HCT116 (cell line): ENCODE measurements at regions not wholly inside any gene's neighbourhood (a gene's known extent, or its start where the extent isn't known, plus 50 kb on each side); places are given as distances from the start of the nearest gene placed in this dataset.
"Not testable (repeated sequence)": the region's sequence is repeated elsewhere in the genome, so short reads cannot be mapped to it uniquely, and the experiment has no call there.

Experiments used
- CTCF ChIP-seq, 3 experiments: fragments of 200-600 bp in 1 of 3; sonication (generic) in 1 of 3; IDR thresholded peaks in 2 of 3; conservative IDR thresholded peaks in 1 of 3; 2 replicates each; pipeline ENCODE4 v1.5.1; 2012 to 2017; ENCODE audit warnings: low read depth in 2 of 3, low read length in 2 of 3, antibody characterized with exemption in 1 of 3, borderline replicate concordance in 1 of 3, control low read depth in 1 of 3, mild to moderate bottlenecking in 1 of 3, mixed read lengths in 1 of 3, mixed run types in 1 of 3, moderate library complexity in 1 of 3; ENCODE audit not compliant: insufficient read depth in 1 of 3
- ELF1 ChIP-seq: IDR thresholded peaks from 2 replicates; pipeline ENCODE4 v1.6.1; 2012; ENCODE audit warnings: low read depth, borderline replicate concordance
- EZH2 ChIP-seq: fragments of 200-600 bp; sonication (generic); IDR thresholded peaks from 2 replicates; pipeline ENCODE4 v1.6.1; 2017; ENCODE audit warnings: antibody characterized with exemption, mixed run types
- EZH2phosphoT487 ChIP-seq: fragments of 200-600 bp; IDR thresholded peaks from 2 replicates; pipeline ENCODE4 v1.6.1; 2018; ENCODE audit warnings: antibody characterized with exemption, borderline replicate concordance
- FOSL1 ChIP-seq: IDR thresholded peaks from 2 replicates; pipeline ENCODE4 v1.6.1; 2012; ENCODE audit warnings: low read depth
- JUND ChIP-seq: IDR thresholded peaks from 2 replicates; pipeline ENCODE4 v1.6.1; 2012
- MAX ChIP-seq: IDR thresholded peaks from 2 replicates; pipeline ENCODE4 v1.6.1; 2012
- POLR2A ChIP-seq: IDR thresholded peaks from 2 replicates; pipeline ENCODE4 v1.7.0; 2011; ENCODE audit warnings: borderline replicate concordance; ENCODE audit not compliant: insufficient read depth, insufficient read length; ENCODE audit errors: extremely low read depth
- RAD21 ChIP-seq: IDR thresholded peaks from 2 replicates; pipeline ENCODE4 v1.6.1; 2012; ENCODE audit warnings: low read depth, mild to moderate bottlenecking
- REST ChIP-seq: IDR thresholded peaks from 2 replicates; pipeline ENCODE4 v1.6.1; 2012; ENCODE audit warnings: low read depth
- SP1 ChIP-seq: IDR thresholded peaks from 2 replicates; pipeline ENCODE4 v1.6.1; 2012; ENCODE audit warnings: low read depth
- YY1 ChIP-seq: IDR thresholded peaks from 2 replicates; pipeline ENCODE4 v1.6.1; 2011; ENCODE audit warnings: low read length, low read depth, moderate library complexity, mild to moderate bottlenecking; ENCODE audit not compliant: insufficient replicate concordance; ENCODE audit errors: extremely low read depth
- ZNF274 ChIP-seq: fragments of 200-500 bp; sonication (Bioruptor generic); IDR thresholded peaks from 2 replicates; pipeline ENCODE4 v1.6.1; 2014; ENCODE audit warnings: mild to moderate bottlenecking, low read depth, low read length, inconsistent platforms

- not testable (repeated sequence) for TF ChIP-seq CTCF (IDR thresholded peaks at IDR 0.05 in 2 of 3, conservative IDR thresholded peaks at IDR 0.05 in 1 of 3; ENCODE audit: borderline replicate concordance in 1 of 3, insufficient read depth in 1 of 3, low read depth in 2 of 3, low read length in 2 of 3); EZH2; RAD21; EZH2phosphoT487; POLR2A; ZNF274; REST; JUND; ELF1; YY1; FOSL1; SP1; MAX
Measured at GRCh38 chr5:34160904-34161303, 117.9 kb upstream of the C1QTNF3 start.
